Thymus (tissue), 11 donors: ENCODE measurements at regions not wholly inside any gene's neighbourhood (a gene's known extent, or its start where the extent isn't known, plus 50 kb on each side); places are given as distances from the start of the nearest gene placed in this dataset.

Source experiments
- DNase-seq, 9 donors: peaks; one replicate each; pipeline ENCODE4 v3.0.0-alpha.2; 2013; ENCODE audit warnings: low spot score in 9 of 9, low read depth in 6 of 9, missing footprints in 1 of 9
- H3K27ac ChIP-seq, 2 donors: one replicate each; pipeline ENCODE4 v1.5.1; 2013; ENCODE audit warnings: control low read depth in 1 of 2, low read depth in 1 of 2, low read length in 1 of 2, mild to moderate bottlenecking in 1 of 2, moderate library complexity in 1 of 2
- H3K27me3 ChIP-seq, 2 donors: one replicate each; pipeline ENCODE4 v1.5.1; 2013; ENCODE audit warnings: low read length in 1 of 2; ENCODE audit not compliant: control insufficient read depth in 2 of 2, insufficient read depth in 1 of 2
- H3K36me3 ChIP-seq, 2 donors: one replicate each; pipeline ENCODE4 v1.5.1; 2013; ENCODE audit warnings: low read length in 1 of 2, mild to moderate bottlenecking in 1 of 2, moderate library complexity in 1 of 2; ENCODE audit not compliant: control insufficient read depth in 2 of 2, insufficient read depth in 2 of 2
- H3K4me1 ChIP-seq, 2 donors: one replicate each; pipeline ENCODE4 v1.5.1; 2013; ENCODE audit warnings: low read length in 2 of 2; ENCODE audit not compliant: control insufficient read depth in 2 of 2, insufficient read depth in 2 of 2
- H3K4me3 ChIP-seq, 2 donors: one replicate each; pipeline ENCODE4 v1.5.1; 2013; ENCODE audit warnings: low read length in 2 of 2, control low read depth in 1 of 2, mild to moderate bottlenecking in 1 of 2
- H3K9me3 ChIP-seq, 2 donors: one replicate each; pipeline ENCODE4 v1.5.1; 2013; ENCODE audit warnings: low read length in 1 of 2, mild to moderate bottlenecking in 1 of 2; ENCODE audit not compliant: control insufficient read depth in 2 of 2, insufficient read depth in 1 of 2
- WGBS: extraction: QIAGEN DNeasy Blood & Tissue Kit; methylation state at CpG from one replicate; pipeline ENCODE4 v1.1.7; 2013; 5-methylcytosine and 5-hydroxymethylcytosine counted together
- donor health status: healthy.

- H3K9me3 ChIP-seq, result no peaks in the 10 kb centered on the region
- H3K27me3 ChIP-seq, result no peaks in the 10 kb centered on the region
- DNase-seq, result no peak
- 18% methylated on average over 2 of the region's 2 CpGs for whole genome bisulfite sequencing
- H3K4me1 ChIP-seq, result no peaks in the 10 kb centered on the region
- H3K4me3 ChIP-seq, result no peak overlapping the region
- H3K27ac ChIP-seq, result no peak overlapping the region
- H3K36me3 ChIP-seq, result no peaks in the 10 kb centered on the region
Measured at GRCh38 chr12:77152623-77153193, 87.3 kb upstream of the E2F7 start.

GRCh38 chr12:77151030-77151429 is 85.7 kb upstream of the E2F7 start:
- no peak overlapping the region for H3K4me3 ChIP-seq
- no peaks in the 10 kb centered on the region for H3K9me3 ChIP-seq
- 49% methylated on average over 4 of the region's 4 CpGs for WGBS
- H3K36me3 ChIP-seq, result no peaks in the 10 kb centered on the region
- H3K27ac ChIP-seq, result no peak overlapping the region
- no peak for DNase-seq
- no peaks in the 10 kb centered on the region for H3K27me3 ChIP-seq
- no peaks in the 10 kb centered on the region for H3K4me1 ChIP-seq

- no peak overlapping the region for H3K27ac ChIP-seq
- peak in 7 of 9 donors; percentile 4 to 46 (median 13) for DNase-seq
- no peak overlapping the region for H3K4me3 ChIP-seq
- no peaks in the 10 kb centered on the region for H3K36me3 ChIP-seq
- WGBS, result 28% methylated on average over 3 of the region's 3 CpGs
- H3K4me1 ChIP-seq, result no peaks in the 10 kb centered on the region
- H3K9me3 ChIP-seq, result no peaks in the 10 kb centered on the region
- H3K27me3 ChIP-seq, result no peaks in the 10 kb centered on the region
Measured at GRCh38 chr12:77133566-77133965, 68.2 kb upstream of the E2F7 start.

GRCh38 chr12:77131977-77132490 is 66.7 kb upstream of the E2F7 start:
- no peak for DNase-seq
- Histone ChIP-seq H3K4me1 (no peaks in the 10 kb centered on the region), H3K9me3 (no peaks in the 10 kb centered on the region), H3K27ac (no peak overlapping the region), H3K4me3 (no peak overlapping the region), H3K27me3 (no peaks in the 10 kb centered on the region), H3K36me3 (no peaks in the 10 kb centered on the region)
- 85% methylated on average over 2 of the region's 2 CpGs for WGBS

GRCh38 chr12:77130193-77130592 is 64.8 kb upstream of the E2F7 start:
- 91% methylated on average over 6 of the region's 6 CpGs for WGBS
- Histone ChIP-seq H3K27me3 (no peaks in the 10 kb centered on the region), H3K4me1 (no peaks in the 10 kb centered on the region), H3K4me3 (no peak overlapping the region), H3K27ac (no peak overlapping the region), H3K9me3 (no peaks in the 10 kb centered on the region), H3K36me3 (no peaks in the 10 kb centered on the region)
- no peak for DNase-seq

- 90% methylated on average over 2 of the region's 2 CpGs for WGBS
- Histone ChIP-seq H3K4me3 (no peak overlapping the region), H3K27ac (no peak overlapping the region), H3K9me3 (no peaks in the 10 kb centered on the region), H3K4me1 (no peaks in the 10 kb centered on the region), H3K27me3 (no peaks in the 10 kb centered on the region), H3K36me3 (no peaks in the 10 kb centered on the region)
- no peak for DNase-seq
Measured at GRCh38 chr12:77124767-77125166, 59.4 kb upstream of the E2F7 start.

GRCh38 chr12:77122661-77123060 is 57.3 kb upstream of the E2F7 start:
- Histone ChIP-seq H3K36me3 (no peaks in the 10 kb centered on the region), H3K4me3 (no peak overlapping the region), H3K4me1 (no peaks in the 10 kb centered on the region), H3K27ac (no peak overlapping the region), H3K9me3 (no peaks in the 10 kb centered on the region), H3K27me3 (no peaks in the 10 kb centered on the region)
- DNase-seq, result no peak

- Histone ChIP-seq H3K27ac (no peak overlapping the region), H3K27me3 (no peaks in the 10 kb centered on the region), H3K9me3 (no peaks in the 10 kb centered on the region), H3K36me3 (no peaks in the 10 kb centered on the region), H3K4me1 (no peaks in the 10 kb centered on the region), H3K4me3 (no peak overlapping the region)
- 94% methylated on average over 4 of the region's 4 CpGs for whole genome bisulfite sequencing
- DNase-seq, result no peak
Measured at GRCh38 chr12:77122236-77122635, 56.9 kb upstream of the E2F7 start.

- Histone ChIP-seq H3K4me1 (no peaks in the 10 kb centered on the region), H3K27me3 (no peaks in the 10 kb centered on the region), H3K9me3 (no peaks in the 10 kb centered on the region), H3K4me3 (no peak overlapping the region), H3K36me3 (no peaks in the 10 kb centered on the region), H3K27ac (no peak overlapping the region)
- no peak for DNase-seq
- WGBS, result 91% methylated on average over 1 of the region's 1 CpG
Measured at GRCh38 chr12:77120156-77121085, 55.1 kb upstream of the E2F7 start.
